GM18502 (cell line): ENCODE measurements at regions not wholly inside any gene's neighbourhood (a gene's known extent, or its start where the extent isn't known, plus 50 kb on each side); places are given as distances from the start of the nearest gene placed in this dataset.

ENCODE experiments used
- ATAC-seq: cut with Tn5 transposase; IDR thresholded peaks from one replicate; pipeline ENCODE4 v1.9.1; 2021; ENCODE audit warnings: mild to moderate bottlenecking; ENCODE audit not compliant: unreplicated experiment, poor library complexity

DNA sequence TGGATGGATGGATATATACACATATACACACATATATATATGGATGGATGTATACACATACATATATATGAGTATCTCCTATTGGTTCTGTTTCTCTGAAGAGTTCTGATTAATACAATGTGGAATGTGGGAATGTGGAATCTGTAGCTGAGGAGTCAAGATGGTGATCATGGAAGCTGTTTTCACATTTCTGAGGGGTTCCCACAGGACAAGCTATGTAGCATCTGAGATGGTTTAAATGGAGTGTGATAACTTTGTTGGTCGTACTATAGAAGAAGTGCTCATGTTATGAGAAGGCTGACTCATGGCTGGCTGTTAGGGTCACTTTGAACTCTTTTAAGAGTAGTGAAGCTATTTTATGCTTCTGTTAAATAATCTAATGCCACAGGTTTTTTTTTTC is 279.7 kb downstream of the MEIS1 start:
- ATAC-seq: no peak

DNA sequence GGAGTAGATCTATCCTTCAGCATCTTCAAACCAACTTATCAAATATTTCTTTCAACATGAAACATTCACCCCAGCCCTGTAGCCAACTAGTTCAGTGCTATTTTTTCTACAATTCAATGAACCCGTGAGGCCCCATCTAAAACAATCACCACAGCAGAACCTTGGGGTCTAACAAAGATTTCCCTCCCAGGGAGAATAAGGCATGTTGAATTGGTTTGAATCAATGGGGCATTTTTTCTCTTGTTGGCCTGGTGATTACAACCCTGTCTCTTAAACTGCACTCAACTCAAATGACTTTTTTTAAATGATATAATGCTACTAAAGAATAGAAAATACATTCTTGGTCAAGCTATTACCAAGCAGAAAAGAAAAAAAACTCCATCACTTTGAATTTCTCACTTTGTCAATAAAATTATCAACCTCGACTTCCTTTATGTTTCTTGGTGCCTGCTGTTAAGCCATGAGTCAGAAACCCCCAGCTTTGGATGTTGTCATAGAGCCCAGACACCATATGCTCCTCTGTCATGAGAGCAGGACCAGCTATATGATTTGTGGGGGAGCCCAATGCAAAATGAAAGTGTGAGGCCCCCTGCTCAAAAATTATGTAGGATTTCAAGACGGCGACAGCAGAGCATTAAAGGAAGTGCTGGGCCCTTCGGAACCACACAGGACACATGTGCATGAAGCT is 282.4 kb downstream of the MEIS1 start:
- no peak for ATAC-seq

DNA sequence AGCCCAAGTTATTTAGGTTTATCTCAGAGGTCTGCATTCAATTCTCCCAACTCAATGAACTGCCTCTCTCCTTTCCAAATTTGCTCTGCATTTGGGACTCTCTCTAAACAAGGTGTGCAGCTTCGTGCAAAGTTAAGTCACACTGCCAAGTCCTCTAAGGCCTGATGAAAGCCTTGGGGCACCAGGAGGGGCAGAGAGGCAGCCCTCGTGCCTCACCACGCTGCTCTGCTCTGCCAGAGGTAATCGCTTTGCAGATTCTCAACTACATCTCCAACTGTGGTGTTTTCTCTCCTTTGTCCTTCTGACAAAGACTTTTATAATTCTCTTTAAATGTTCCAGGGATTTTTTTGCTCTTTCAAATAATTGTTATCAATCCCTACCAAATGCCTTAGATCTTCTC is 283.0 kb downstream of the MEIS1 start:
- no peak for ATAC-seq

DNA sequence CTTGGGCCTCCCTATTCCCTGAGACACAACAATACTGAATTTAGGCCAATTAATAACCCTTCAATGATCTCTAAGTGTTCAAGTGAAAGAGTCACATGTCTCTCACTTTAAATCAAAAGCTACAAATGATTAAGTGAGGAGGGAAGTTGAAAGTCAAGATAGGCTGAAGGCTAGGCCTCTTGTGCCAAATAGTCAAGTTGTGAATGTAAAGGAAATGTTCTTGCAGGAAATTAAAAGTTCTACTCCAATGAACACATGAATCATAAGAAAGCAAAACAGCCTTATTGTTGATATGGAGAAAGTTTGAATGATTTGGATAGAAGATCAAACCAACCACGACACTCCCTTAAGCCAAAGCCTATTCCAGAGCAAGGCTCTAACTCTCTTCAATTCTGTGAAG is 286.9 kb downstream of the MEIS1 start:
- ATAC-seq: no peak

DNA sequence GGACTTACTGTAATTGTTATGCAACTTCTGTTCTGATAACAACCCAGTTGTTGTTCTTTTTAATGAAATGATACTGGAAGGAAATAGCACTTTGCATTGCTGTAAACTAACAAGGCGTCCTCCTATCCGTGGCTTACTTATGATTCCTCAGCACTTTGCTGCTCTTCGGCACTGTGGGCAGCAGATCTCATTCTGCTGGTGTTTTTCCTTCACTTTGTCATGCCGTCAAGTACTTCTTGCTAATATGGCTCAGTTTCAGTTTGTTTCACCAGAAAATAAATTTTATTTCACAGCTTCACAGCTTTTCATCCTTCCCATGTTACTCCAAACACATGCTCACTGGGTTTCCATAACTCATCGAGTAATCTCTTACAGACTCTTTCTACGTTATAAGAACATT is 289.3 kb downstream of the MEIS1 start:
- ATAC-seq: no peak

DNA sequence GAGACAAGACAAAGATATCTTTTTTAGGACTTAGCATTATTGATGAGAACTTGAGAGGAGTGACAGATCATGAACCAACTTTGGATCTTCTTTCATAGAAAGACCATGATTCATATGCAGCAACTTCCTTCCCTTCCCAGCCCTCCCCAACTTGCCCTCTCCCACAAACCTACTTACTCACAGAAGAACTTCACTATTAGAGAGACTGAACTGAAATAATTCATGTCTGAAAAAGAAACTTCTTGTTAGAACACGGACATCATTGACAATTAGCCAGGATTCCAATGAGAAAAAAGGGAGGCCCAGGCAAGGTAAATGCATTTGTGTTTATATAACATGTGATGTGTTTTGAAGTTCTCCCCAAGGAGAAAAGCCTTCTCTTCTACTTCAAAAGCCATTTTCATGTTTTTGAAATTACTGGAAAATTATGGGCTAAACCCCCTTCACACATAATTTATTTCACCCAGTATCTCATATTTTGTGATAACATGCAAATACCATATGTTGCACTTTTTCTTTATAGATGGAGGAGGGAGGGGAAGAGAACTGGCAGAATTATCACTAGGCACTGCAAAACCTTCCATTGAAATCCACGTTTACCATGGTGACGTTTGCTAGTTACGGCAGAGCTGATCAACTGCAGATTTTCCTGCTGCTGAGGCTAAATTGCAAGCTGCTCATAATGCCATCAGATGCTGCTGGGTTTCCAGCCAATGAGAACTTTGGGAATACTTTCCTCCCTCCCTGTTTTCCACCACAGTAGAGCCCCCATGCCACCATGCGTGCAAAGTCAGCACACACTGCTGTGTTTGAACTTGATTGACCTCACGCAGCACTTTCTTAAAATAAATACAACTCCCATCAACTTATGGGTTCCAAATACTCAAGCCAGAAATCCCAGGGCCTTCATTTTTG is 294.7 kb downstream of the MEIS1 start:
- no peak for ATAC-seq

DNA sequence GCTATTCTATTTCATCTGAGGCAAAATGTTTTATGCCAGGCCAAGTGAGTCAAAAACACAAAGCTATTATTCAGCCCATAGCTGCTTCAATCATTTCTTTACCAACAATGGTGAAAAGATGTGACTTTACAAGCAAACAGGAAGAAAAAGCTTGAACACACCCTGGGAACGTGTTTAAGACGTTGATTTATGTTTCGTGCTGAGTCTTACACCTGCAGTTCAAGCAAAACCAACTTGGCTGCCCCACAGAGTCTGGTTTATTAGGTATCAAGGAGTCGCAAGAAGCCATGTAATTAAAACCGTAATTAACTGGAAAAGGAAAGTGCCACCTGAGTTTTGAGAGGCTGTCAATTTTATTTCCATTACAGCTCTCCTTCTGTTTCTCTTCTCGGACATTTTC is 295.5 kb downstream of the MEIS1 start:
- ATAC-seq: no peak

DNA sequence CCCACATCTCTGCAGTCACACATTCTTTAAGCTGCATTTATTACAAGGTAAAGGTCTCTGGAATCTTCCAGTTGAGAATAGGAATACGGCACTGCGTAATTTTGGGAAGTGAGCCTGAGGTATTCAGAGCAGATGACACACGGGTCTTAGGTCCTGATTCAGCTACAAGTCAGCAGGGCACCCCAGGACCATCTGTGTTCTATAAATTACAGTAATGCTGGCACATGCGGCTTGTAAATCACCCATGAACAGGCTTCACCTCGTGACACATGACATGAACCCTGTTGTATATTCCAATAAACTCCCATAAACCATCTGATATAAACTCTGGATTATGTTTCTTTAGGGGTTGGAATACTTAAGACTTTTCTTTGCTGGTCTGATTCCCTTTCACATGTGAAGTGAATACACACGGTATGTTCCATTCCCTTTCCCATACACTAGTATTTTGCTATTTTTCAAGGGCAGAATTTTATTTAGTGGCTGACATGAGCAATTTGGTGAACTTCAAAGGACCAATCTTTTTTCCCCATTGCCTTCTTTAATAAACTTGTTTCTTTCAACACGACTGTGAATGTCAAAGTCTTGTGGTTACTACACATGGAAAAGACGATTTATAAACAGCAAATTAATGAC is 298.6 kb downstream of the MEIS1 start:
- no peak for ATAC-seq

DNA sequence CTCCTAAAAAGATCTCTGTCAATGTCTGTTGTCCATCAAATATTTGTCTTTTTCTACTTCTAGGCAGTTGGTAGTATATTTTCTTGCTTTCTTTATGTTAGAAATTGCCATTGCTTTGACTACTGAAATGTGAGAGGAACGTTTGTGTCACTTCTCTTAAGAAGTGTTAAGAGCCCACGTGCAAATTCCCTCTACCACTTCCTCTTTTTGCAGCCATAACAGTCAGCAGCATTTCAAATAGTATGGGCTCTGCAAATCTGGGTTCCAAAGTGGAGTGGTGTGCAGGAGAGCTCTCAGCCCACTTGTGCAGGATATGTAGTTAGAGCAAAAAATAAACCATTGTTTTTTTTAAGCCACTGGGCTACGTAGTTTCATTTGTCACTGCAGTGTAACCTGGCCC is 314.0 kb downstream of the MEIS1 start:
- ATAC-seq: no peak

DNA sequence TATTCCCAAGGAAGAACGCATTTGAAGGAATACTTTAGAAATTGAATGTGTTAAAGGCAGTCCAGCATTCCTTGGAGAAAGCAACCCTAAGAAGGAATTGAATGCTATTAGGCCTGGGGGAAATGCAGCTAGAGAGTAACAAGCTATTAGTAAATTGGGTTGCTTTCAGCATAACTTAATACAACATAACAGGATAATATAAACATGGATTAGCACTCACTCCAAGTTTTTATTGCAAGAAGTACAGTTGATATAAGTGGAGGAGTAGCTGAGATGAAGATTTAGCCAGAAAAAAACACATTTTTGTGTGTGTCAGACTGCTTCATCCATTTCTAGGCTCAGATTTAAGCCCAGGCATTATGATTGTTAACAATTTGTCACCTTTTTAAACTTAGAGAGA is 314.6 kb downstream of the MEIS1 start:
- no peak for ATAC-seq

DNA sequence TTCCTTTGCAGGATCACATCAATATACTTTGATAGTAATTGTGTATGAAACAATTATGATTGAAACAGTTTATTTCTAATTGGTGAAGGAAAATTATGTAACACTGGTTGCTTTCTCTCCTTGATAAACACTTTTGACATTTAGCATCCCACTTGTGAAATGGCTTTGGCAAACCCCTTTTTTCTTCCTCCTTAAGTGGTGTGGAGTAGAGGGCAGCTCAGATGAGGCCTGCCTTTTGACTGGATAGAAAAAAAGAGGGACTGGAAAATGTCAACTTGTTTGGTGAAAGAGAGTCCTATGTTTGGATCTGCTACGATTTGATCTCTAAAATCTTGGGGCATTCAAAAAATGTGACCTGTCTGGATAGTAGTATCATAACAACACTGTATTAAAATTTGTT is 318.3 kb downstream of the MEIS1 start:
- no peak for ATAC-seq

DNA sequence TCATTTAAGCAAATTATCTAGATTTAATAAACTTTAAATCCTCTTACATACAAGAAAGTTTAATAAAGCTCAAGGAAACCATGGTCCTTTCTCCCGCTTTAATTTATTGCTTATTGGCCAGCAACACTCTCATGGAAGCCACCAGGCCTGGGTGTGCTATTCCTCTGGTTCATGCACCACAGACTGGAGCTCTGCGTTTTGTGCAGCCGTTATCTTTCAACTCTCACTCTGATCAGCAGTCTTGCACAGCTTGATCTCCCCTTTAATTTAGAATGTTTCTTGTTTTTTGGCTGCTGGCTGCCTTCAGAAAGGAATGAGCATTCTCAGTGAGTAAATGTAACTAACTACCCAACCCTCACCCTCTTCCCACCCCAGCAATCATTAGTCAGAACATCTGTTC is 318.7 kb downstream of the MEIS1 start:
- no peak for ATAC-seq

DNA sequence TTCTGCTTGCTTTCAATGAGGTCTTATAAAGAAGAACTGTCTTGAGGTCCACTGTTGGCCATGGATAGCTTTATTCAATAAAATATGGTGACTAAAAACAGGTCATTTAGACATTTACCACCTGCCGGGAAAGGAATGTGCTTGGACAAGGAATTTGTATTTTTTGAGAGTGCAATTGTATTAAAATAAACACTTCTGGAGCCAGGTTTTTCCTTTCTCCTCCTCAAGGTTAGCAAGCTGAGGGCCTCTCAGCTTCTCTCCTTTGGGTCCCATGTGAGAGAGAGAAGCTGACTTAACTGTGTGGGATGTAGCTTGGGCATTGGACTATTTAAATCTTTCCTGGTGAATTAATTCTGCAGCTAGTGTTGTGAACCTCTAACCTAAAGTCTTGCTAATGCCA is 321.0 kb downstream of the MEIS1 start:
- ATAC-seq: no peak

DNA sequence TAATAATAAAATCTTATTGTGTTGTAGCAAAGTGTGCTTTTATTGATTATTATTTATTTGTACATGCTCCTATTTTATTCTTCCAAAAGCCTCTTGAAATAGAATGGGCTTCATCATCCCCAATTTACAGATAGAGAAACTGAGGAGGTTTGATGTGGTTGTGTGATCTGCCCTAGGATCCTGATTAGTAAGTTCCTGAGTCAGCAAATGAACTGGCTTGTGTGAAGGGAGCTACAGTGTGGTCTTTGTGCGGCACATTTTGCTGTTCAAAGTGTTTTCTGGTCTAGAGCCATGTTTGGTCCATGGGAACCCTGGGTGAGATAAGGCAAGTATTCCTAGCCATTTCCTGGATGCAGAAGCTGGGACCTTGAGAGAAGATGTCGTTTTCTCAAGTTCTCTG is 326.9 kb downstream of the MEIS1 start:
- no peak for ATAC-seq

DNA sequence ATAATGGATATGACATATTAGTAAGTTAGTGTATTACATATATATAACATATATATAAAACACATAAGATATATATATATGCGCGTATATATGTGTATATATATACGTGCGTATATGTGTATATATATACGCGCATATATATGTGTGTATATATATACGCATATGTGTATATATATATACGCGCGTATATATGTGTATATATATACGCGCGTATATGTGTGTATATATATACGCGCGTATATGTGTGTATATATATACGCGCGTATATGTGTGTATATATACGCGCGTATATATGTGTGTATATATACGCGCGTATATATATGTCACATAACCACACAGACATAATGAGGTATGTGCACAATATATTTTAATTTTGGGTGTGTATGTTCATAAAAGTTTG is 327.8 kb downstream of the MEIS1 start:
- ATAC-seq: no peak

DNA sequence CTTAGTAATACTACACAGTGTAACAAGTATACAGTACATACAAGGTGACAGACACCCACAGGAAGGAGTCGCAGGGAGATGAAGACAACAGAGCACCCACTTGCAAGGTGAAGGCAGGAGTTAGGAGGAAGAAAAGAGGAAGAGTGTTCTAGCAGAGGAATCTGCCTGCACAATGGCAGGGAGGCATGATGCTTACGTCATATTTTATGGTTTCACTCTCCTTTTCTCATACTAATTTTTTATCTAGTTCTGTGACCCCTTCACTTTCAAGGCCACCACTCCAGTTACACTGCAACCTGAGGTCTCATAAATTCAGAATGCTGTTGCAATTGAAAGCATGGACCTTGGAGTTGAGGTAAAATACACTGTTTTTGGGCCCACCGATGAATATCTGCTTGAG is 331.7 kb downstream of the MEIS1 start:
- ATAC-seq: no peak

DNA sequence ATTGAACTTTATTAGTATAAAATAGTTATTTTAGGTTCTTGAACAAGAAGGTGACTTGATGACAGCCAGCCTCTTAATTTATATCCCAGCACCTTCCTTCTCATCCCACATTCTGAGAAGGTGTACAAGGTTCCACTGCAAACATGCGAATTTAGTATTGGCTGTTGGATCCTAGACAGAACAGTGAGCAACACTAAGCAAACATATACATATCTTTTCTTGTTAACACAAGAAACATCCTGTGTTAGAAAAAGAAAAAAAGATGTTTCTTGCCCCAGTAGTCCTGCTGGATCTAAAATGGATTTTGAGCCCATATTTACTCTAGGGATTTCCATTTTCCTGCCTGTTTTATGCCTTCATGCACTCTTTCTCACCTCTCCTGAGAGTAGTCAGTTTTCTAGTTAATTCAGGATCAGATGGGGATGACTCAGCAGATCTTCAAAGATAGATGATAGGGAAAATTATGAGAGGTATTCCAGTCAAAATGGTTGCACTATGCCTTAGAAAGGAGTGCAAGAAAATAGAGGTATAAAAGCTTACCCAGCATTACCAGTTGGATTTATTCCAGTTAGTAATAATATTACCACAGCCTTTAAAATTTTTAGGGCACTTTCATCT is 336.5 kb downstream of the MEIS1 start:
- ATAC-seq: no peak

DNA sequence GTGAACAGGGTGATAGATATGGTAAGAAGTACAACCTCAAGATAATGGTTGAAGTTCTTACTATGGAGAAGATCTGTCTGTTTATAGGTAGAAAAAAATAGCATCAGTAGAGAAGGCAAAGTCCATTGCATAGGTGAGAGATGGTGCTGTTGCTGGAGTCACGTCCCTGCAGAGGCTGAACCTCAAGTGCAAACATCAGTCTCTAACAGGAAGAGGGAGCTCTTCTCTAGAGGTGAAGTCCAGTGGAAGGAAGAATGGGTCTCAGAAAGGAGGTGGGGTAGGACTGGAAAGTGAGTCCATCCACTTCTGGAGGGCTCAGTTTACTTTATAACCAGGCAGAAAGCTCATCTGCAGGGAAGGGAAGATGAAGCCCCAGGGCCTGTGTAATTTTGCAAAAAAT is 337.7 kb downstream of the MEIS1 start:
- ATAC-seq: no peak

DNA sequence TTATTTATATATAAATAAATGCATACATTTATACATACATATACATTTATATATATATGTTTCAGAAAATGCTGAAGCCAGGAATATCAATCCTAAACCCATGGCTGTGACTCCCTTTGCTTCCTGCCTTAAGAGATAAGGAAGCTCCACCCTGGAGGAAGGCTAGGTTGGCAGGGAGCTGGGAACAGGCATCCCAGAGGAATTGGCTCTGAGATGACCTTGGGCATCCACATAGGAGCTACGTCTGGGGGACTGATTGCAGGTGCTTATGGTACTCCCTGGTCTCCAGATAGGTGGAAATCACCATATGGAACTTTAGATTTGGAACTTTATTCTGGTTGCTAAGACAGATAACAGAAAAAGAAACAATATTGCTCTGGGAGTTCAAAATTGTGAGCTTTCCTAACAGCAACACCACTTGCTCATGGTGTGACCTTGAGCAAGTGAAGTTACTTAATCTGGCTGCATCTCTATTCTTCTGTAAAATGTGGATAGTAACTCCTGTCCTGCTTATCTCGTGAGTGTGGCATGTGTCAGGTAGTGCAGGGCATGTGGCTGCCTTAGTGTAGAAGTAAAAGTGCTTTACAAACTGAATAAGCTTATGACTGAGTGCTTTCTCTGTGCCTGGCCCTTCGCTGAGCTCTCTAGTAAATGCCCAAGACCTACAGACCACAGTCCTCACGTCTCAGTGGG is 341.0 kb downstream of the MEIS1 start:
- ATAC-seq: no peak

DNA sequence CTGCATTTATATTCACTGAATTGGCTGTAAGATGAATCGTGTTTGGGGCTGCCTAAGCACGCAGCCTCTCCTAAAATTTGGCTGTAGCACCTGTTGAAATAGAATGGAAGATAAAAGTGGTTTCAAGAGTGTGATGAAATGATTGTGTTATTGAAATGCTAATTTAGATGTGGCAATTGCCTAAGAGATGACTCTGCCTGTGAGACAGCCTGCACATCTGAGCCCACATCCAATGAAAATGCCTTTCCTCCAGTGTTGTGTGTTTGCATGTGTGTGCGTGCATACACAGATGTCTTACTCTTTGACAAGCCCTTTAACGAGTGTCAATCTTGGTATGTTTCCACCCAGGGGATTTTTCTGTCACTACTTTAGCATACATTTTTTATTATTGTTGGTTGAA is 346.9 kb downstream of the MEIS1 start:
- ATAC-seq: no peak
